GM13977 (cell line): ENCODE measurements at regions not wholly inside any gene's neighbourhood (a gene's known extent, or its start where the extent isn't known, plus 50 kb on each side); places are given as distances from the start of the nearest gene placed in this dataset.

ENCODE experiments used
- DNase-seq: peaks from one replicate; pipeline ENCODE4 v3.0.0; 2012; ENCODE audit warnings: low spot score
- CTCF ChIP-seq: IDR thresholded peaks from 2 replicates; pipeline ENCODE4 v1.5.1; 2012; ENCODE audit warnings: mild to moderate bottlenecking, control low read depth; ENCODE audit not compliant: insufficient read depth; ENCODE audit errors: extremely low read depth, missing control alignments
- in situ Hi-C: fragments of 300-500 bp; cut with MboI; formaldehyde crosslinking; loops from one replicate; pipeline ENCODE4 v1.12.0; 2022; ENCODE audit warnings: low sequenced_read_pairs, low pct_unique_long_range_greater_than_20kb, mixed read lengths, inconsistent platforms; ENCODE audit not compliant: unreplicated experiment

- in situ Hi-C loops, result no loop called here
- DNase-seq, result no peak
- no peak for TF ChIP-seq CTCF
Observed at GRCh38 chr12:94032368-94032767, 116.0 kb upstream of the PLXNC1 start.

GRCh38 chr12:94033101-94033500 is 115.3 kb upstream of the PLXNC1 start:
- in situ Hi-C loops, result no loop called here
- no peak for TF ChIP-seq CTCF
- DNase-seq, result no peak

GRCh38 chr12:94033784-94034183 is 114.6 kb upstream of the PLXNC1 start:
- in situ Hi-C loops, result no loop called here
- no peak for TF ChIP-seq CTCF
- no peak for DNase-seq

- TF ChIP-seq CTCF, result no peak
- DNase-seq, result no peak
- in situ Hi-C loops, result no loop called here
Observed at GRCh38 chr12:94037444-94037843, 110.9 kb upstream of the PLXNC1 start.

- no peak for DNase-seq
- in situ Hi-C loops, result no loop called here
- TF ChIP-seq CTCF, result no peak
Observed at GRCh38 chr12:94038605-94039004, 109.8 kb upstream of the PLXNC1 start.

- no peak for TF ChIP-seq CTCF
- in situ Hi-C loops, result no loop called here
- DNase-seq, result no peak
Observed at GRCh38 chr12:94039199-94039840, 109.1 kb upstream of the PLXNC1 start.
